Stimulated activated CD4-positive, alpha-beta T cell treated with anti-CD3 and anti-CD28 coated beads, TNF-alpha, amount 100 ng/mL, for 1 hour (primary cell): ENCODE measurements at regions not wholly inside any gene's neighbourhood (a gene's known extent, or its start where the extent isn't known, plus 50 kb on each side); places are given as distances from the start of the nearest gene placed in this dataset.
"Not testable (repeated sequence)": the region's sequence is repeated elsewhere in the genome, so short reads cannot be mapped to it uniquely, and the experiment has no call there.

Experiments
- DNase-seq, 3 donors: peaks; one replicate each; pipeline ENCODE4 v3.0.0-alpha.2; 2020; ENCODE audit warnings: low read depth in 3 of 3, low spot score in 1 of 3

GRCh38 chr5:164470312-164470711, 964.9 kb downstream of the MAT2B start:
- no peak for DNase-seq

DNA sequence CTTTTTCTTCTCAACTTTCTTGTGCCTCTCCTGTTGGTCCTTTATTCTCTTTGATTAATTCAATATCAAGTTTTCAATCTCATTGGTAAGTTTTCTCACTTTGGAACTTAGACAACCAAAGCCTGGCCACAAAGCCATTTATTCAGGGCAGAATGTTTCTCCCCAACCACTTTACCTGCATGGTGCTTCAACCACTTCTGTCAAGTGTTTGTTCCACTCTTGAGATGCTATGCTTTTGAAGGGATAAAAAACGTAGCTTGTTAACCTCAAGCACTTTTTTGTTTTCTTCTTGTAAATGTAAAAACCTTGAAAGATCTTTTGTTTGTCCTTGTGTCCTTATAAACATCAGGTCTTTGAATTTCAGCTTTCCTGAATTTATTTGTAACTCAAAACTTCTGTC, 966.7 kb downstream of the MAT2B start:
- DNase-seq: no peak

DNA sequence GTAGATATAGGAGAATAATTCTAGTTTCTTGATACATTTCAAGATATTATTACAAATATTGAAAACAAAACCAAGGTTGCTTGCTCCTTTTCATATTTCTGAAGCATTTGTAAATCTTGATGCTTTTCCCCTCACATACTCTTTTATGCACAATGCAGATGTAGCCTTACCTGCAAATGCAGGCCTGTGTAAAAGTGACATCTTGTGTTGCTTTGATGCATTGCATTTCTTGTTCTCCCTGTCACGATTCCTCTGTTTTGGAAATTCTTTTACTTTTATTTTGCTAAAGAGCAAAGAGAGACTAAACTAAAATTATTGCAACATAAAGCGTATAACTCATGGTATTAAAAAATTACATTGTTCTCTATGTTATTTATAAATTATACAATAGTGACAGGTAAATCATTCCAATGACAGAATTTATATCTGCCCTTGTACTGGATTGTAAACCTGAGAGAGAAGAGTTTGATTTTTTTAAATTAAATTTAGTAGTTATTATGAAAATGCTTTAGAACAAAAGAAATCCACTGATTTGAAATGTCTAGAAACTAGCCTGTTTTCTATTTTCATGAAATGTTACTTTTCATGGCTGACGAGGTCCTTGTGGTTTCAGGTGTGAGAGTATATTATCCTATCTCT, 970.0 kb downstream of the MAT2B start:
- no peak for DNase-seq

DNA sequence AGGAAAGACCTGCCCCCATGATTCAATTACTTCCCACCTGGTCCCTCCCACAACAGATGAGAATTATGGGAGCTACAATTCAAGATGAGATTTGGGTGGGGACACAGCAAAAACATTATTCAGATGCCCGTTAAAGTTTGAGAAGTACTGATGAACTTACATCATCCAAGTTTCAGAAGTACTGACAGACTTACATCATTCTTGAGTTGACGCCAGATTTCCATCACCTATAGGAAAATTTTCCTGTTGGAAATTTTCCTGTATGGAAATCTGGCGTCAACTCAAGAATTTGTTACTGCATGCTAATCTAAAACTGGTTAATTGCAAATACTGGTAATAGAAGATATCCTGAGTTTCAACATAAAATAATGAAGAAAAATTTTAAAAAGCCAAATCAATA, 975.9 kb downstream of the MAT2B start:
- no peak for DNase-seq

DNA sequence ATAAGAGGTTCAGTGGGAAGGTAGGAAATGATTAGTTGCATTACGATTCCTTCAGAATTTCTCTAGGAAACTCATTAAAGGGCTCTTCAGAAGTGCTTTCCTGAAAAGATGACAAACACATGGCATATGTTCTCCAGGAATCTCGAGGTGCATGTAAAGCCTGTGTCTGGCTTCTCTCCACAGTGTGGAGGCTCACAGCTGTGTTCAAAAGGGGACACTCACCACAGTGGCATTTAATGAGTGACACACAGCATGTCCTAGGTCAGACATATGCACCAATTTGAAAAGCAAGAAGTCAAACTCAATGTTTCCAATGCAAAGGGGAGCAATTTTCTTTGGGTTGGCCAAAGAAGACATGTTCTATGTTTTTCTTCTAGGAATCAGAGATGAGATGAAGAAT, 976.9 kb downstream of the MAT2B start:
- no peak for DNase-seq

DNA sequence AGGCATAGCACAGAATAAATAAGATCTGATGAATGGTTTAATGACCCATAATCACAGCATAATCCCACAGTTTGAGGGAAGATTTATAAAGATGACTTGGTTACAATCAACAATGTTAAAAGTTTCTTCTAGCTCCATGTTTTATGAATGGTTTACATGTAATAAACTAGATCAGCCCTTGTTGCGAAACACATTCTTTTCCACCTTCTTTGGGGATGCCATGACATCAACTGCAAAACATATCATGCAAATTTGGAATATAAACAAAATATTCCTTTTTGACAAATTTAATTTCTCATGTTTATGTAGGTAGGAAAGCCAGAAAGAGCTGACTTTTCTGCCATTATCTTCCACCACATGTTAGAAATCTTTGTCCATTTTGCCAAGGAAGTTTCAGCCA, 979.5 kb downstream of the MAT2B start:
- DNase-seq: no peak

GRCh38 chr5:164487939-164488338, 982.5 kb downstream of the MAT2B start:
- no peak for DNase-seq

GRCh38 chr5:164497311-164498064, 992.1 kb downstream of the MAT2B start:
- no peak for DNase-seq

DNA sequence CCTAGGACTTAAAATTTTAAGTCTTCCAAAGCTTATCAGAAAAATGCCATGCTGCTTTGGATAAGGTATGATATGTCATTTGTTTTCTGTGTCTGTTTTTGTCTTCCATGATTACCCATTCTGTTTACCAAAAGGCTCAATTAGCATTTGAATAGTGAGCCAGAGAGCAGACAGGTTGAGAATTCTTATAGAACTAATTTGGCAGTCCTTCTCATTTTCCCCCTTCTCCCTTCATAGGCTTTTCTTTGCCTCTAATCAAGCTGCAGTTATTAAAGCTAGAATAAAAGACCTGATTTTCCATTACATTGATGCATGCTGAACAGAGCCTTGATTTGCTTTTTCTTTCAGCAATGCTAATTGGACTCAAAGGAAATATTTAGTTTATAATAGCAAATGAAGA, 993.0 kb downstream of the MAT2B start:
- DNase-seq: no peak

DNA sequence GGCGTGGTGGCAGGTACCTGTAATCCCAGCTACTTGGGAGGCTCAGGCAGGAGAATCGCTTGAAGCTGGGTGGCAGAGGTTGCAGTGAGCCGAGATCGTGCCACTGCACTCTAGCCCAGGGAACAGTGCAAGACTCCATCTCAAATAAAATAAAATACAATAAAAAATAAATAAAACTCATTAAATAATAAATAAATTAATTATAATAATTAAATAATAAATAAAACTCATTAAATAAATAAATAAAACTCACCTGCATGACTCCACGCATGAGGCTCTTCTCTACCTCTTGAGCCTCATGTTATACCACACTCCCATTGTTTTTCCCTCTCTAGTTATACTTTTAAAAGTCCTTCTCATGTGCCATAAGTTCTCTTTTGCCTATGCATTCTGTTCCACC, 995.4 kb downstream of the MAT2B start:
- DNase-seq: no peak

DNA sequence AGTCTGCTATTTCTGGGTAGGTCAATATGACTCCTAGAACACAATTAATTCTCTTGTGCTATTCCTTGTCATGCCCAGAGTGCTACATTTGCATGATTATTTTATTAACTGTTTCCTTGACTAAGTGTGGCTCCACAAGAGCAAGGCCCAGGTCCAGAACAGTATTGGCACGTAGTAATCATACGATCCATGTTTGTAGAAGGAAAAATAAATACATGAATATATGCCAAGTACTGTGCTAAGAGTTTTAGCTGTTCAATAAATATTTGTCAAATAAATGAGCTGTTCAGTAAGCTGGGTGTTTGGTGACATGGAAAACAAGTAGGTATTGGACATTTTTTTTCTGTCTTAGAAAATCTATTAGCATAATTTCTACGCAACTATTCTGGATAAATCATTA, 995.9 kb downstream of the MAT2B start:
- no peak for DNase-seq

DNA sequence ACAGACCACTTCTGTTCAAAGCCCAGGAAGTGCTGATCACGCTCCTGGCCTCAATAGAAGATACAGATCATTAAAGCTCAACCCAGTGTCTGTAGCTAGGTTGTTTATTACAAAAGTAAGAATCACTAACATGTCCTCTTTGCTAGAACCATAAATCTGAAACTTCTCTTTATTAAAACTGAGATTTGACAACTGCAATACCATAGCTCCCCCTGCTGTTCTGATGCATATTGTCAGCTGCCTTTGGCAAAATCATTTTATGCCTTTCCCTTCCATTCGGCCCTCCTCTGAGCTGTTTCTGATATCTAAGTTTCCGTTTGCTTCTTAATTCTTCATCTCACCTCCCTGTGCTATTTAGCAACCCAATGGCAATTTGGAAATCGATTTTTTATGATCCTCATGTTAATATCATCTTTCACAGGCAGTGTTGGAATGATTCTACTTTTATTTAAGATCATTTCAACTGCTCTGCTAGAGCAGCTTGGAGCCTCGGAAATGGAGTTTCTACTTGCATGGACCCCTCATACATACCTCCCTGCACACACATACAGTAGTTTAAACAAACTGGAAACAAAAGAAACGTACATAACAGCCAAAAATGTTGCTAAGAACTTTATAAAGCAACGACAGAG, 998.8 kb downstream of the MAT2B start:
- DNase-seq: no peak

- no peak for DNase-seq
These were observed 1000.4 kb downstream of the MAT2B start for GRCh38 chr5:164505791-164506190.

GRCh38 chr5:164518067-164518740, 1012.8 kb downstream of the MAT2B start:
- DNase-seq: no peak

DNA sequence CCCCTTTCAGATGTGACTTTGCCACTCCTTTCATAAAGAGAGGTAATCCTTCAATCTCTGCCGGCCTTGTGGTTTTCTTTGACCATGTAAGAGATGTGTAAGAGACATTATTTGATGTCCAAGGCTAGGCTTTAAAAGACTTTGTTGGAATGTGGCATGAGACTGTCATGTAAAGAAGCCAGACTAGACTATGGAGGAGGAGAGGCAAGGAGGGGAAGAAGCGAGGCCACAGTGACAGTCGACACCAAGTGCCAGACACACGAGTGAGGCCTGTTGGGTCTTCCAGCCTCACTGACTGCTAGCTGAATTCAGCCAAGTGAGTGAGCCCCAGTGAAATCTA, 1013.3 kb downstream of the MAT2B start:
- no peak for DNase-seq

DNA sequence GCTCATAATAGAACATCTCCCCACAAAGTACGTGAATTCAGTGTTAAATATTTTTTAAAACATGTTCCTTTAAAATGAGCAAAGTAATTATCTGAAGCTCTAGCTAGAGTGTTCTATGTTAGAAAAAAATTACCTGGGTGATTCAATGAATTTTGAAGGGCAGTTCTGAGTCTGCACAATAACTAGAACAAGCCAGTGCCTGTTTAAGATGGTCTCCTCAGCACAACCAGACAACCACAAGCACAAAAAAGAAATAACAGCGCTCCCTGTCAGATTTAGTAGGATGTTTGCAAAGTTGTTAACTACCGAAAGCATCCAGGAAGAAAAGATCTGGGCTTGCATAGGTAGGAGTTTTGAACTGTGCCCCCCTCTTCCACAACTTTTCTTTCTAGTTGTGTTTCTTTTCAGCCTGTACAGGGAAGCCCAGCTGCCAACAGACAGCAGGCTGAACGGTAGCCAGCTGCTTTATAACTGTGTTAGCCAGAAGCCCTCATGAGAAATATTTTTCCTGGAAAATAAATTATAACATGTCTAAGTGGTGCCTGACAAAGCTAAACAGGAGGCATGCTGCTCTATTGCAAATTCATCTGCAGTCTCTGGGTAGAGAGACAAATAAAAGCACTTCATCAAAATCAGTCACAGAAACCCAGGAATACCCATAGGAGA, 1026.9 kb downstream of the MAT2B start:
- no peak for DNase-seq

GRCh38 chr5:164533426-164533825, 1028.0 kb downstream of the MAT2B start:
- DNase-seq: not testable (repeated sequence)

- no peak for DNase-seq
These were observed 1034.8 kb downstream of the MAT2B start for GRCh38 chr5:164540174-164540573.

DNA sequence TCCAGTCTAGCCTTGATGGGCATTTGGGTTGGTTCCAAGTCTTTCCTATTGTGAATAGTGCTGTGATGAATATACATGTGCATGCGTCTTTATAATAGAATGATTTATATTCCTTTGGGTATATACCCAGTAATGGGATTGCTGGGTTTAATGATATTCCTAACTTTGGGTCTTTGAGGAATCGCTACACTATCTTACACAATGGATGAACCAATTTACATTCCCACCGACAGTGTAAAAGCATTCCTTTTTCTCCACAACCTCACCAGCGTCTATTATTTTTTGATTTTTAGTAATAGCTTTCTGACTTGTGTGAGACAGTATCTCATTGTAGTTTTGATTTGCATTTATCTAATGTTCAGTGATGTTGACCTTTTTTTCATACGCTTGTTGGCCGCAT, 1040.1 kb downstream of the MAT2B start:
- no peak for DNase-seq

DNA sequence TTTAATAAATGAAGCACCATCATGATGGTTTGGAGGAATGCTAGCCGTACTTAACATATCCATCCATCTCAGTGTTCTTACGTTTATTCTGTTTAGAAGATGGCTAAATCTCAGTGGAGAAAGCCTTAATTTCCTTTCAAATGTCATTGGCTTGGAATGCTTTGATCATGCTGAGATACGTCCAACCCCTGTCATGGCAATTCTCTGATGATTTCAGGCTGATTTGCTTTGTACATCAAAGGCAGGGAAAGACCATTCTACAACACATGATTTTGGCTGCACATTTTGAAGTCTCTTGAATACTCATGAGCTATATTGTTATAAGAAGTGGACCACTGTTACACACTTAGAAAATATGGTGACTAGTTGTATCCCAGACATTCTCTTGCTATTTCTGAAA, 1048.4 kb downstream of the MAT2B start:
- no peak for DNase-seq

DNA sequence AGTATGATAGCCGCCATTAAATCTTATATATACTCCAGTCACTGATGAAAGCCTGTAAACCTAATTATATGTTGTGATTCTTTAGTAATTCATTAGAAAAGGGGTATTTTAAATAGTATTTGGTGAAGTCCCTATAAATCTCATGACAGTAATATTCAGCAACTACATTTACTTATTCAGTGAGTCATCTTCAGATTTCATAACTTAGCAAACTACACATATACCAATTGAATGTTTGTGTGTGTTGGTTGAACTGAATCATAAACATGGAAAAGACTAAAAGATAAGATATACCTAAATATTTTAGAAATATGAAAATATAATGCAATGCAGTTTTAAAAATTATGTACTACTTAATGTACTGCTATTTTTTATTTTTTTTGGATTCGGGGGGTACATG, 1050.4 kb downstream of the MAT2B start:
- DNase-seq: no peak

DNA sequence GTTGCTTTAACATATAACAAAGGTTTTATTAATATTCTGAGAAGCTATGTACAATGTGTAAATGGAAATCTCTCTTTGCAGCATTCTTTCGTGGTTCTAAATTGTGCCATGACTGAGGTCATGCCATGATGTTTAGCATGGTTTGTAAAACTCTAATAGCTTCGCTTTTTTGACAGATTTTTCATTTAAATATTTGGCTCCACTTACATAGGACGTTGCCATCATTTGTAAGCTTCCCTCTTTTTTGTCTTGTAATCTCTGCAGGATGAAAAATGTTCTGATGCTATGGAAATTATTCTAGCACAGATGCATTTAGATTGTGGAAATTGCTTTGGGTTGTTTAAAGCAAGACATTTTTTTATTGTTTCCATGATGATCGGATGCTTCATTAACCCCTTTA, 1054.8 kb downstream of the MAT2B start:
- no peak for DNase-seq
